ENCODE measurements at regions not wholly inside any gene's neighbourhood (a gene's known extent, or its start where the extent isn't known, plus 50 kb on each side); places are given as distances from the start of the nearest gene placed in this dataset.

- Histone ChIP-seq H3K4me3 (ENCODE audit: low read length in 2 of 2) (no peak overlapping the region), H3K27me3 (ENCODE audit: control insufficient read depth in 2 of 2, insufficient read depth in 1 of 2, low read length in 1 of 2) (no peaks in the 10 kb centered on the region), H3K27ac (ENCODE audit: low read depth in 1 of 2, low read length in 1 of 2) (no peak overlapping the region), H3K9me3 (ENCODE audit: control insufficient read depth in 2 of 2, insufficient read depth in 1 of 2, low read length in 1 of 2) (no peaks in the 10 kb centered on the region), H3K36me3 (ENCODE audit: control insufficient read depth in 2 of 2, insufficient read depth in 2 of 2, low read length in 1 of 2) (no peaks in the 10 kb centered on the region), H3K4me1 (ENCODE audit: control insufficient read depth in 2 of 2, insufficient read depth in 2 of 2, low read length in 2 of 2) (no peaks in the 10 kb centered on the region)
- whole genome bisulfite sequencing = 95% methylated on average over 6 of the region's 6 CpGs
- DNase-seq (ENCODE audit: low read depth in 6 of 9, low spot score in 9 of 9) = no peak
Measured at GRCh38 chr9:108085294-108085693, 595.7 kb upstream of the KLF4 start.

GRCh38 chr9:108083796-108084352 is 594.3 kb upstream of the KLF4 start:
- Histone ChIP-seq H3K4me3 (ENCODE audit: low read length in 2 of 2) (no peak overlapping the region), H3K27me3 (ENCODE audit: control insufficient read depth in 2 of 2, insufficient read depth in 1 of 2, low read length in 1 of 2) (no peaks in the 10 kb centered on the region), H3K27ac (ENCODE audit: low read depth in 1 of 2, low read length in 1 of 2) (no peak overlapping the region), H3K9me3 (ENCODE audit: control insufficient read depth in 2 of 2, insufficient read depth in 1 of 2, low read length in 1 of 2) (no peaks in the 10 kb centered on the region), H3K36me3 (ENCODE audit: control insufficient read depth in 2 of 2, insufficient read depth in 2 of 2, low read length in 1 of 2) (no peaks in the 10 kb centered on the region), H3K4me1 (ENCODE audit: control insufficient read depth in 2 of 2, insufficient read depth in 2 of 2, low read length in 2 of 2) (no peaks in the 10 kb centered on the region)
- DNase-seq (ENCODE audit: low read depth in 6 of 9, low spot score in 9 of 9) = no peak
- WGBS = 90% methylated on average over 3 of the region's 3 CpGs

- Histone ChIP-seq H3K27ac (ENCODE audit: low read depth in 1 of 2, low read length in 1 of 2) (no peak overlapping the region), H3K4me1 (ENCODE audit: control insufficient read depth in 2 of 2, insufficient read depth in 2 of 2, low read length in 2 of 2) (no peaks in the 10 kb centered on the region), H3K4me3 (ENCODE audit: low read length in 2 of 2) (no peak overlapping the region), H3K9me3 (ENCODE audit: control insufficient read depth in 2 of 2, insufficient read depth in 1 of 2, low read length in 1 of 2) (no peaks in the 10 kb centered on the region), H3K36me3 (ENCODE audit: control insufficient read depth in 2 of 2, insufficient read depth in 2 of 2, low read length in 1 of 2) (no peaks in the 10 kb centered on the region), H3K27me3 (ENCODE audit: control insufficient read depth in 2 of 2, insufficient read depth in 1 of 2, low read length in 1 of 2) (no peaks in the 10 kb centered on the region)
- DNase-seq (ENCODE audit: low read depth in 6 of 9, low spot score in 9 of 9) = no peak
- 97% methylated on average over 6 of the region's 6 CpGs for WGBS
Measured at GRCh38 chr9:108083160-108083750, 593.7 kb upstream of the KLF4 start.

GRCh38 chr9:108081112-108081511 is 591.5 kb upstream of the KLF4 start:
- Histone ChIP-seq H3K36me3 (ENCODE audit: control insufficient read depth in 2 of 2, insufficient read depth in 2 of 2, low read length in 1 of 2) (no peaks in the 10 kb centered on the region), H3K4me1 (ENCODE audit: control insufficient read depth in 2 of 2, insufficient read depth in 2 of 2, low read length in 2 of 2) (no peaks in the 10 kb centered on the region), H3K9me3 (ENCODE audit: control insufficient read depth in 2 of 2, insufficient read depth in 1 of 2, low read length in 1 of 2) (no peaks in the 10 kb centered on the region), H3K4me3 (ENCODE audit: low read length in 2 of 2) (no peak overlapping the region), H3K27me3 (ENCODE audit: control insufficient read depth in 2 of 2, insufficient read depth in 1 of 2, low read length in 1 of 2) (no peaks in the 10 kb centered on the region), H3K27ac (ENCODE audit: low read depth in 1 of 2, low read length in 1 of 2) (no peak overlapping the region)
- no peak for DNase-seq (ENCODE audit: low read depth in 6 of 9, low spot score in 9 of 9)

- Histone ChIP-seq H3K36me3 (ENCODE audit: control insufficient read depth in 2 of 2, insufficient read depth in 2 of 2, low read length in 1 of 2) (no peaks in the 10 kb centered on the region), H3K27ac (ENCODE audit: low read depth in 1 of 2, low read length in 1 of 2) (no peak overlapping the region), H3K4me3 (ENCODE audit: low read length in 2 of 2) (no peak overlapping the region), H3K9me3 (ENCODE audit: control insufficient read depth in 2 of 2, insufficient read depth in 1 of 2, low read length in 1 of 2) (no peaks in the 10 kb centered on the region), H3K27me3 (ENCODE audit: control insufficient read depth in 2 of 2, insufficient read depth in 1 of 2, low read length in 1 of 2) (no peaks in the 10 kb centered on the region), H3K4me1 (ENCODE audit: control insufficient read depth in 2 of 2, insufficient read depth in 2 of 2, low read length in 2 of 2) (no peaks in the 10 kb centered on the region)
- DNase-seq (ENCODE audit: low read depth in 6 of 9, low spot score in 9 of 9) = no peak
- 93% methylated on average over 3 of the region's 3 CpGs for WGBS
Measured at GRCh38 chr9:108080285-108080684, 590.7 kb upstream of the KLF4 start.

GRCh38 chr9:108078811-108079210 is 589.2 kb upstream of the KLF4 start:
- no peaks in the 10 kb centered on the region for H3K4me1 ChIP-seq (ENCODE audit: control insufficient read depth in 2 of 2, insufficient read depth in 2 of 2, low read length in 2 of 2)
- no peak overlapping the region for H3K27ac ChIP-seq (ENCODE audit: low read depth in 1 of 2, low read length in 1 of 2)
- DNase-seq (ENCODE audit: low read depth in 6 of 9, low spot score in 9 of 9) = no peak
- 91% methylated on average over 2 of the region's 2 CpGs for WGBS
- H3K9me3 ChIP-seq (ENCODE audit: control insufficient read depth in 2 of 2, insufficient read depth in 1 of 2, low read length in 1 of 2) = no peaks in the 10 kb centered on the region
- H3K27me3 ChIP-seq (ENCODE audit: control insufficient read depth in 2 of 2, insufficient read depth in 1 of 2, low read length in 1 of 2) = no peaks in the 10 kb centered on the region
- H3K36me3 ChIP-seq (ENCODE audit: control insufficient read depth in 2 of 2, insufficient read depth in 2 of 2, low read length in 1 of 2) = no peaks in the 10 kb centered on the region
- no peak overlapping the region for H3K4me3 ChIP-seq (ENCODE audit: low read length in 2 of 2)

- Histone ChIP-seq H3K9me3 (ENCODE audit: control insufficient read depth in 2 of 2, insufficient read depth in 1 of 2, low read length in 1 of 2) (no peaks in the 10 kb centered on the region), H3K27me3 (ENCODE audit: control insufficient read depth in 2 of 2, insufficient read depth in 1 of 2, low read length in 1 of 2) (no peaks in the 10 kb centered on the region), H3K4me1 (ENCODE audit: control insufficient read depth in 2 of 2, insufficient read depth in 2 of 2, low read length in 2 of 2) (no peaks in the 10 kb centered on the region), H3K36me3 (ENCODE audit: control insufficient read depth in 2 of 2, insufficient read depth in 2 of 2, low read length in 1 of 2) (no peaks in the 10 kb centered on the region), H3K4me3 (ENCODE audit: low read length in 2 of 2) (no peak overlapping the region), H3K27ac (ENCODE audit: low read depth in 1 of 2, low read length in 1 of 2) (no peak overlapping the region)
- whole genome bisulfite sequencing = 94% methylated on average over 8 of the region's 8 CpGs
- no peak for DNase-seq (ENCODE audit: low read depth in 6 of 9, low spot score in 9 of 9)
Measured at GRCh38 chr9:108078375-108078774, 588.8 kb upstream of the KLF4 start.

- DNase-seq (ENCODE audit: low read depth in 6 of 9, low spot score in 9 of 9) = no peak
- WGBS = 95% methylated on average over 10 of the region's 10 CpGs
Measured at GRCh38 chr9:108077556-108077955, 588.0 kb upstream of the KLF4 start.

GRCh38 chr9:108074900-108075299 is 585.3 kb upstream of the KLF4 start:
- DNase-seq (ENCODE audit: low read depth in 6 of 9, low spot score in 9 of 9) = no peak
- H3K4me3 ChIP-seq (ENCODE audit: low read length in 2 of 2) = no peak overlapping the region
- H3K27me3 ChIP-seq (ENCODE audit: control insufficient read depth in 2 of 2, insufficient read depth in 1 of 2, low read length in 1 of 2) = no peaks in the 10 kb centered on the region
- no peaks in the 10 kb centered on the region for H3K9me3 ChIP-seq (ENCODE audit: control insufficient read depth in 2 of 2, insufficient read depth in 1 of 2, low read length in 1 of 2)
- WGBS = 84% methylated on average over 5 of the region's 5 CpGs
- H3K36me3 ChIP-seq (ENCODE audit: control insufficient read depth in 2 of 2, insufficient read depth in 2 of 2, low read length in 1 of 2) = no peaks in the 10 kb centered on the region
- no peaks in the 10 kb centered on the region for H3K4me1 ChIP-seq (ENCODE audit: control insufficient read depth in 2 of 2, insufficient read depth in 2 of 2, low read length in 2 of 2)
- H3K27ac ChIP-seq (ENCODE audit: low read depth in 1 of 2, low read length in 1 of 2) = no peak overlapping the region

More at GRCh38 chr9:108077556-108077955, 588.0 kb upstream of the KLF4 start:
- H3K4me1 ChIP-seq (ENCODE audit: control insufficient read depth in 2 of 2, insufficient read depth in 2 of 2, low read length in 2 of 2) = no peaks in the 10 kb centered on the region
- H3K4me3 ChIP-seq (ENCODE audit: low read length in 2 of 2) = no peak overlapping the region
- H3K36me3 ChIP-seq (ENCODE audit: control insufficient read depth in 2 of 2, insufficient read depth in 2 of 2, low read length in 1 of 2) = no peaks in the 10 kb centered on the region
- no peaks in the 10 kb centered on the region for H3K9me3 ChIP-seq (ENCODE audit: control insufficient read depth in 2 of 2, insufficient read depth in 1 of 2, low read length in 1 of 2)
- no peak overlapping the region for H3K27ac ChIP-seq (ENCODE audit: low read depth in 1 of 2, low read length in 1 of 2)
- no peaks in the 10 kb centered on the region for H3K27me3 ChIP-seq (ENCODE audit: control insufficient read depth in 2 of 2, insufficient read depth in 1 of 2, low read length in 1 of 2)
